IMR-90 (cell line): ENCODE measurements at regions not wholly inside any gene's neighbourhood (a gene's known extent, or its start where the extent isn't known, plus 50 kb on each side); places are given as distances from the start of the nearest gene placed in this dataset.

Experiments used
- ATAC-seq: fragments of 200-7000 bp; cut with Tn5 transposase; 2 replicates; pipeline ENCODE4 v1.9.1; 2020; ENCODE audit warnings: low read depth, mild to moderate bottlenecking, moderate library complexity
- BruUV-seq: library from RNA; stranded (reverse); fragments of 400-500 nt; replicated peaks from 2 replicates; lab custom pipeline; 2021; lab: Mats Ljungman, UMichigan
- CTCF ChIA-PET: fragments of 300-600 bp; formaldehyde crosslinking; extraction: SDS; loops from one replicate; lab custom pipeline; 2021; ENCODE audit warnings: antibody characterized with exemption; lab: Yijun Ruan, JAX
- POLR2A ChIA-PET: fragments of 300-600 bp; sonication (Branson Sonifier 250); formaldehyde crosslinking; loops from one replicate; lab custom pipeline; 2022; ENCODE audit warnings: antibody characterized with exemption; ENCODE audit not compliant: unreplicated experiment; lab: Charles Lee
- DNase-seq: peaks from one replicate; pipeline ENCODE4 v3.0.0; 2013
- H2AFZ ChIP-seq: replicated peaks from 2 replicates; pipeline ENCODE3; 2013; ENCODE audit warnings: low read length, mild to moderate bottlenecking; ENCODE audit not compliant: poor library complexity
- H2AK5ac ChIP-seq: 2 replicates; pipeline ENCODE4 v1.6.1; 2013; ENCODE audit warnings: low read depth, low read length, inconsistent platforms
- H2AK9ac ChIP-seq: replicated peaks from 2 replicates; pipeline ENCODE3; 2013; ENCODE audit warnings: mild to moderate bottlenecking, low read depth, low read length, moderate library complexity; ENCODE audit not compliant: poor library complexity
- H2BK120ac ChIP-seq: 2 replicates; pipeline ENCODE4 v1.6.1; 2013; ENCODE audit warnings: low read depth, low read length, inconsistent platforms
- H2BK15ac ChIP-seq: 3 replicates; pipeline ENCODE4 v1.6.1; 2013; ENCODE audit warnings: low read depth, low read length, inconsistent platforms
- H2BK20ac ChIP-seq: 2 replicates; pipeline ENCODE4 v1.6.1; 2013; ENCODE audit warnings: low read depth, mild to moderate bottlenecking, inconsistent platforms, low read length, moderate library complexity
- H2BK5ac ChIP-seq: 2 replicates; pipeline ENCODE4 v1.6.1; 2013; ENCODE audit warnings: mild to moderate bottlenecking, low read depth, low read length, inconsistent platforms; ENCODE audit not compliant: poor library complexity, severe bottlenecking
- H3K14ac ChIP-seq: replicated peaks from 2 replicates; pipeline ENCODE4 v1.6.1; 2013; ENCODE audit warnings: low read depth, low read length, inconsistent platforms
- H3K18ac ChIP-seq: 2 replicates; pipeline ENCODE4 v1.6.1; 2013; ENCODE audit warnings: low read depth, low read length, control low read depth
- H3K23ac ChIP-seq: 2 replicates; pipeline ENCODE4 v1.6.1; 2013; ENCODE audit warnings: low read depth, low read length, inconsistent platforms
- H3K27ac ChIP-seq: 2 replicates; pipeline ENCODE4 v1.5.1; 2013; ENCODE audit warnings: mild to moderate bottlenecking, control low read depth, low read length; ENCODE audit not compliant: insufficient read depth
- H3K27me3 ChIP-seq: 2 replicates; pipeline ENCODE4 v1.6.1; 2013; ENCODE audit warnings: low read length; ENCODE audit not compliant: control insufficient read depth, insufficient read depth
- H3K36me3 ChIP-seq: 2 replicates; pipeline ENCODE4 v1.6.1; 2013; ENCODE audit warnings: low read length, mixed read lengths; ENCODE audit not compliant: control insufficient read depth, insufficient read depth
- H3K4ac ChIP-seq: 2 replicates; pipeline ENCODE4 v1.6.1; 2013; ENCODE audit warnings: low read depth, low read length, inconsistent platforms
- H3K4me1 ChIP-seq: 2 replicates; pipeline ENCODE4 v1.6.1; 2013; ENCODE audit warnings: low read length, mixed read lengths; ENCODE audit not compliant: control insufficient read depth, insufficient read depth
- H3K4me2 ChIP-seq: 2 replicates; pipeline ENCODE4 v1.6.1; 2013; ENCODE audit warnings: low read depth, mild to moderate bottlenecking, control low read depth, low read length, moderate library complexity
- H3K4me3 ChIP-seq: 2 replicates; pipeline ENCODE4 v1.5.1; 2013; ENCODE audit warnings: low read depth, mild to moderate bottlenecking, control low read depth, low read length, moderate library complexity; ENCODE audit not compliant: insufficient read depth
- H3K56ac ChIP-seq: 2 replicates; pipeline ENCODE4 v1.6.1; 2013; ENCODE audit warnings: low read length, inconsistent platforms; ENCODE audit not compliant: insufficient read depth; ENCODE audit errors: extremely low read depth
- H3K79me1 ChIP-seq, 2 experiments: 2 replicates each; pipeline ENCODE4 v1.6.1; 2013; ENCODE audit warnings: low read length in 2 of 2, inconsistent platforms in 1 of 2, low read depth in 1 of 2
- H3K9ac ChIP-seq: 2 replicates; pipeline ENCODE4 v1.6.1; 2013; ENCODE audit warnings: low read depth, low read length, control low read depth
- H3K9me1 ChIP-seq: 2 replicates; pipeline ENCODE4 v1.6.1; 2013; ENCODE audit warnings: low read length, inconsistent platforms; ENCODE audit not compliant: insufficient read depth
- H3K9me3 ChIP-seq: 2 replicates; pipeline ENCODE4 v1.6.1; 2013; ENCODE audit warnings: low read length; ENCODE audit not compliant: control insufficient read depth, insufficient read depth
- H4K20me1 ChIP-seq: 2 replicates; pipeline ENCODE4 v1.6.1; 2013; ENCODE audit warnings: low read length, inconsistent platforms; ENCODE audit not compliant: insufficient read depth
- H4K5ac ChIP-seq: 2 replicates; pipeline ENCODE4 v1.6.1; 2013; ENCODE audit warnings: mild to moderate bottlenecking, low read depth, low read length, control low read depth
- H4K8ac ChIP-seq, 2 experiments: 2 replicates each; pipeline ENCODE4 v1.6.1; 2013; ENCODE audit warnings: low read depth in 2 of 2, low read length in 2 of 2, control low read depth in 1 of 2, inconsistent platforms in 1 of 2
- H4K91ac ChIP-seq: 2 replicates; pipeline ENCODE4 v1.6.1; 2013; ENCODE audit warnings: low read depth, low read length, inconsistent platforms; ENCODE audit not compliant: insufficient read depth
- CEBPB ChIP-seq: IDR thresholded peaks from 2 replicates; pipeline ENCODE4 v1.6.1; 2012; ENCODE audit warnings: low read depth, low read length, improper control_type of control experiment
- CHD1 ChIP-seq: IDR thresholded peaks from 2 replicates; pipeline ENCODE4 v1.6.1; 2012; ENCODE audit warnings: low read depth, low read length, improper control_type of control experiment
- CTCF ChIP-seq: conservative IDR thresholded peaks from 2 replicates; pipeline ENCODE4 v1.5.1; 2012; ENCODE audit warnings: mild to moderate bottlenecking, low read depth, low read length, improper control_type of control experiment
- ELK1 ChIP-seq: fragments of 150-350 bp; IDR thresholded peaks from 2 replicates; pipeline ENCODE4 v1.6.1; 2016; ENCODE audit warnings: low read depth, mild to moderate bottlenecking, low read length, moderate library complexity, borderline replicate concordance
- FOS ChIP-seq: fragments of 150-350 bp; IDR thresholded peaks from 2 replicates; pipeline ENCODE4 v1.6.1; 2016; ENCODE audit warnings: low read depth, low read length
- MAFK ChIP-seq: IDR thresholded peaks from 2 replicates; pipeline ENCODE4 v1.6.1; 2012; ENCODE audit warnings: low read depth, low read length, improper control_type of control experiment
- NFE2L2 ChIP-seq: fragments of 150-350 bp; IDR thresholded peaks from 2 replicates; pipeline ENCODE4 v1.6.1; 2016; ENCODE audit warnings: low read depth, mild to moderate bottlenecking, low read length
- POLR2A ChIP-seq: IDR thresholded peaks from 2 replicates; pipeline ENCODE4 v1.6.1; 2012; ENCODE audit warnings: mild to moderate bottlenecking, low read depth, low read length
- RAD21 ChIP-seq: IDR thresholded peaks from 2 replicates; pipeline ENCODE4 v1.6.1; 2012; ENCODE audit warnings: low read length, improper control_type of control experiment
- RCOR1 ChIP-seq: IDR thresholded peaks from 2 replicates; pipeline ENCODE4 v1.6.1; 2012; ENCODE audit warnings: mild to moderate bottlenecking, low read length, improper control_type of control experiment; ENCODE audit not compliant: insufficient replicate concordance
- RFX5 ChIP-seq: IDR thresholded peaks from 2 replicates; pipeline ENCODE4 v1.8.0; 2012; ENCODE audit warnings: low read depth, mild to moderate bottlenecking, low read length, moderate library complexity
- WGBS, 2 experiments: methylation state at CpG; one replicate each; pipeline versions ENCODE4 v1.1.5 to v1.1.7; 2013; ENCODE audit warnings: missing lambda C conversion rate in 2 of 2; ENCODE audit not compliant: insufficient read length in 1 of 2; ENCODE audit errors: extremely low coverage in 2 of 2; 5-methylcytosine and 5-hydroxymethylcytosine counted together
- dilution Hi-C: fragments of 300-500 bp; cut with HindIII; formaldehyde crosslinking; loops from one replicate; pipeline ENCODE4 v1.14.3; 2018; ENCODE audit warnings: low sequenced_read_pairs; ENCODE audit not compliant: unreplicated experiment
- in situ Hi-C: fragments of 300-500 bp; cut with MboI; formaldehyde crosslinking; loops from 3 replicates; pipeline ENCODE4 v1.14.3; 2019; ENCODE audit warnings: low sequenced_read_pairs, inconsistent platforms, mixed read lengths
- intact Hi-C: fragments of 100-400 bp; cut with micrococcal nuclease; formaldehyde crosslinking; loops from 2 replicates; pipeline ENCODE4 v1.10.0; 2022

DNA sequence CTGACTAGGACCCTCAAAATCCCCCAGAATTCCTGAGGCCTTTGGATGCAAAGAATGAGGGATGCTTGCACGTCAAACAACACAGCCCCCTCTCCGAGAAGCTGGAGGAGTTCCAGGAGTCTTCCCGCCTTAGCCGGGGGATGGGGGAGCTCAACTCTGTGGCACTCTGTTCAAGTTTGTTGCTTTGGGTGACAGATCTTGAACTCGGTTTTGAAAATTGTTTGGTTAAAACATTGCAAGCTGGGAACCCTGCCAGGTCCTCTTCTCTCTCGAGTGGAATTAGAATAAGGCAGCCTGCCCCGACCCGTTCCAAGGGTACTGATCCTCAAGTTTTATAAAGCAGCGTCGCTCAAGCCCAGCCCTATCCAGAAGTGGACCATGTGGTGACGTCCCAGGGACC, 244.1 kb downstream of the LOXHD1 start (continued):
- TF ChIP-seq NFE2L2 (no peak), CTCF (no peak), RCOR1 (no peak)

DNA sequence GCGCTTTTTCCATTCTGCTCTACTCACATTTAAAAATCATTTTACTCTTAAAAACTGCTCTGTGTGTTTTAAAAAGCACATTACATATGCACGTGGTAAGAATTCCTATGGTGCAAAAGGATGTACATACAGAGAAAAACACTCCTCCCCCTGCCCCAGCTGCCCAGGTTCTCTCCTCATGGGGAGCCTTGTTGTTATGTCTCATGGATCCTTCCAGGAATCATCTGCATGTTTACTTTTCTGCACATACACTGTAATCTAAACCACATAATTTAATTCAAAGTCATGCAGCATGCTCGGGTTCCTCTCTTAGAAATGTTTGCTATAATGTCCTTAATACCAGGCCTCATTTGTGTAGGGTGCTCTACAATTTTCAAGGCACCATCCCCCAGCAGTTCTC, 243.3 kb downstream of the LOXHD1 start:
- no peak overlapping the region for H2BK120ac ChIP-seq
- no peak overlapping the region for H3K18ac ChIP-seq
- H2AK5ac ChIP-seq: no peak overlapping the region
- no peaks in the 10 kb centered on the region for H3K36me3 ChIP-seq
- H4K5ac ChIP-seq: no peak overlapping the region
- no peaks in the 10 kb centered on the region for H3K9me3 ChIP-seq
- in situ Hi-C loops (no loop called here), dilution Hi-C loops (no loop called here), intact Hi-C loops (no loop called here)
- H2AK9ac ChIP-seq: no peak overlapping the region
- H3K23ac ChIP-seq: no peak overlapping the region
- no peak overlapping the region for H3K27ac ChIP-seq
- no peak overlapping the region for H2BK15ac ChIP-seq
- H3K27me3 ChIP-seq: peaks cover 5% of the 10 kb centered on the region; the same call in 1 of the 2 replicates
- H4K91ac ChIP-seq: no peak overlapping the region
- H2AFZ ChIP-seq: no peak overlapping the region
- H4K20me1 ChIP-seq: no peaks in the 10 kb centered on the region
- no peak overlapping the region for H3K14ac ChIP-seq
- no CpG with 5 or more reads among the region's 3 CpGs for WGBS, 2 experiments
- H3K4me3 ChIP-seq: no peak overlapping the region
- 0 out of 2 replicates have a peak, but pooled peaks cover 3% of the 10 kb centered on the region for H3K9me1 ChIP-seq
- no peaks in the 10 kb centered on the region; the same call in 1 of the 2 replicates for H3K4me1 ChIP-seq
- no peak overlapping the region for H3K4me2 ChIP-seq
- no TSS peak for BruUV-seq
- H4K8ac ChIP-seq: no peak overlapping the region
- H3K79me1 ChIP-seq: no peaks in the 10 kb centered on the region
- no peak overlapping the region for H2BK5ac ChIP-seq
- H3K56ac ChIP-seq: no peak overlapping the region
- ChIA-PET POLR2A (no interaction called here), CTCF (no interaction called here)
- H3K9ac ChIP-seq: no peak overlapping the region
- peak; percentile 5 for DNase-seq
- no peak overlapping the region for H3K4ac ChIP-seq
- no peak overlapping the region for H2BK20ac ChIP-seq
- peak; percentile 69 for ATAC-seq
- no peak for TF ChIP-seq RCOR1
- no peak for TF ChIP-seq FOS
- no peak for TF ChIP-seq CTCF
- TF ChIP-seq ELK1: no peak
- no peak for TF ChIP-seq MAFK
- no peak for TF ChIP-seq RFX5
- TF ChIP-seq POLR2A: no peak
- no peak for TF ChIP-seq CEBPB
- TF ChIP-seq NFE2L2: no peak
- no peak for TF ChIP-seq RAD21
- TF ChIP-seq CHD1: no peak
